GM10248 (cell line): ENCODE measurements at regions not wholly inside any gene's neighbourhood (a gene's known extent, or its start where the extent isn't known, plus 50 kb on each side); places are given as distances from the start of the nearest gene placed in this dataset.

Source experiments
- CTCF ChIA-PET: fragments of 300-600 bp; sonication (Branson Sonifier 250); formaldehyde crosslinking; extraction: SDS; loops from one replicate; lab custom pipeline; 2021; ENCODE audit warnings: antibody characterized with exemption; lab: Yijun Ruan, JAX
- POLR2A ChIA-PET: fragments of 350-650 bp; sonication (Branson Sonifier 250); formaldehyde crosslinking; extraction: SDS; loops from one replicate; lab custom pipeline; 2020; ENCODE audit warnings: antibody characterized with exemption; lab: Yijun Ruan, JAX
- DNase-seq: peaks from one replicate; pipeline ENCODE4 v3.0.0; 2012; ENCODE audit errors: extremely low spot score
- TF ChIP-seq, protein P1 (sequence below): IDR thresholded peaks from 2 replicates; pipeline ENCODE4 v1.5.1; 2012; ENCODE audit warnings: mild to moderate bottlenecking, low read depth; ENCODE audit errors: extremely low read depth, missing control alignments, control extremely low read depth

DNA sequence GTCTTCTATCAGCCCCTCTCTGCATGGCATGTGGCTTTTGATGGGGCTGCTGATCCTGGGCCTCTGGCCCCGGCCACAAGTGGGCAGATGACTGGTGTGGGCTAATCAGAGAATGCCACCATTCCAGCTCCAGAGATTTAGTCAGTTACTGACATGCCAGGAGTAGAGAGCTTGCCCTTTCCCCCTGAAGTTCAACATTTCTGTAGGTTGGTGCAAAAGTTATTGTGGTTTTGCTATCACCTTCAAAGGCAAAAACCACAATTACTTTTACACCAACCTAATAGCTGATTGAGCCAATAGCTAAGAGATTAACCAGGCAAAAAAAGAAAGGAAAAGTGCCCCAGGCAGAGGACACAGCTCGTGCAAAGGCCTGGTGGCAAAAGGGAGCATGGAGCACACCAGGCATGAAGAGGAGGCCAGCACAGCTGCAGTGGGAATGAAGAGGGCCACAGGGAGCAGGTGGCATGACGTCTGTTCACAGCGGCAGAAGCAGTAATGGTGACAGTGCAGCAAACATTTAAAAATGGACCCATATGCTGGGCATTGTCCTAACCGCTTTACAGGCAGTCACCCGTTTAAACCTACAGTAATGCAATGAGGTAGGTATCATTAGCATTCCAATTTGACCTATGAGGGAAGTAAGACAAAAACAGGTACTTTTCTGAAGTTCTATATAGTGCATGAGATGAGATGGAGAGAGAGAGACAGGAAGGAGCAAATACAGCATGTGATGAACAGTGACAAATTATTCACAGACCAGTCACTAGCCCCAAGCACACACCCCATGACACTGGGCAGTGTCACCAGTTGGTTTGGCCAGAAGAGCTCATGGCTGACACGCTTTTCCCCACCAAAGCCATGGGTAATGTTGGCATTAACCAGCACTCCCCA is 373.0 kb upstream of the PROK2 start:
- ChIA-PET CTCF (interaction anchor here (1.3 to 1.9 kb wide), 3 partner anchors 14 to 112 kb away, joined by 4 read pairs; no protein-coding TSS in a partner anchor), POLR2A (no interaction called here)
- no peak for DNase-seq
- TF ChIP-seq, protein P1, sequence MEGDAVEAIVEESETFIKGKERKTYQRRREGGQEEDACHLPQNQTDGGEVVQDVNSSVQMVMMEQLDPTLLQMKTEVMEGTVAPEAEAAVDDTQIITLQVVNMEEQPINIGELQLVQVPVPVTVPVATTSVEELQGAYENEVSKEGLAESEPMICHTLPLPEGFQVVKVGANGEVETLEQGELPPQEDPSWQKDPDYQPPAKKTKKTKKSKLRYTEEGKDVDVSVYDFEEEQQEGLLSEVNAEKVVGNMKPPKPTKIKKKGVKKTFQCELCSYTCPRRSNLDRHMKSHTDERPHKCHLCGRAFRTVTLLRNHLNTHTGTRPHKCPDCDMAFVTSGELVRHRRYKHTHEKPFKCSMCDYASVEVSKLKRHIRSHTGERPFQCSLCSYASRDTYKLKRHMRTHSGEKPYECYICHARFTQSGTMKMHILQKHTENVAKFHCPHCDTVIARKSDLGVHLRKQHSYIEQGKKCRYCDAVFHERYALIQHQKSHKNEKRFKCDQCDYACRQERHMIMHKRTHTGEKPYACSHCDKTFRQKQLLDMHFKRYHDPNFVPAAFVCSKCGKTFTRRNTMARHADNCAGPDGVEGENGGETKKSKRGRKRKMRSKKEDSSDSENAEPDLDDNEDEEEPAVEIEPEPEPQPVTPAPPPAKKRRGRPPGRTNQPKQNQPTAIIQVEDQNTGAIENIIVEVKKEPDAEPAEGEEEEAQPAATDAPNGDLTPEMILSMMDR: no peak

DNA sequence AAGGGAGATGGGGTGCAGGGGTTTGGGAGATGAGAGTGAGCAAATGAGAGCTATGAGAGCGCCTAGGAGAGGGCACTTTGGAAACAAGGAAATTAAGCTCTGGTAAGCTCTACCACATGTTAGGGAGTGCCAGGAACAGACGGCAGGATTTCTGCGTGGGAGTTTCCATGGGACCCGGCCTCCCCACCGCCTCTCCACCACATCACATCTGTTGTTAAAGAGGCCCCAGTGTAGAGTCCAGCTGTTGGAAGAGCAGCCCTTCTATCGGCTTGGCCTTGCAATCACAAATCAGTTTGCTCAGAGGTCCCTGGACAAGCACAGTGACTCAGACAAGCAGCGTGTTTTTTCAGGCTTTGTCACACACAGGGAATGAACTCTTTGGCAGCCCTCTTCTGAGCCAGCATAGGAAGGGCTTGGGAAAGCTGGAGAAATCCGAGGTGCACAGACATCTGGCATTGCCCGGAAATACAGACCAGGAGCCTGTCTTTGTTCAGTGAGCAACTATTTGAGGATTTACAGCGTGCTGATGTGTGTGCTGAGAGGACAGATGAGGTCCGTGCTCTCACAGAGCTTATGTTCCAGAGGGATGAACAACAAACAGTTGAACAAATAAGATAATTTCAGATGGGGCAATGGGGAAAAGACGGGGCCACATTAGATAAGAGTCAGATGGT is 370.6 kb upstream of the PROK2 start:
- POLR2A ChIA-PET: no interaction called here
- CTCF ChIA-PET: interaction anchor here (0.9 to 1.3 kb wide), 3 partner anchors 9 to 14 kb away, joined by 3 to 5 read pairs (median 4); no protein-coding TSS in a partner anchor
- DNase-seq: no peak
- TF ChIP-seq, protein P1: no peak

DNA sequence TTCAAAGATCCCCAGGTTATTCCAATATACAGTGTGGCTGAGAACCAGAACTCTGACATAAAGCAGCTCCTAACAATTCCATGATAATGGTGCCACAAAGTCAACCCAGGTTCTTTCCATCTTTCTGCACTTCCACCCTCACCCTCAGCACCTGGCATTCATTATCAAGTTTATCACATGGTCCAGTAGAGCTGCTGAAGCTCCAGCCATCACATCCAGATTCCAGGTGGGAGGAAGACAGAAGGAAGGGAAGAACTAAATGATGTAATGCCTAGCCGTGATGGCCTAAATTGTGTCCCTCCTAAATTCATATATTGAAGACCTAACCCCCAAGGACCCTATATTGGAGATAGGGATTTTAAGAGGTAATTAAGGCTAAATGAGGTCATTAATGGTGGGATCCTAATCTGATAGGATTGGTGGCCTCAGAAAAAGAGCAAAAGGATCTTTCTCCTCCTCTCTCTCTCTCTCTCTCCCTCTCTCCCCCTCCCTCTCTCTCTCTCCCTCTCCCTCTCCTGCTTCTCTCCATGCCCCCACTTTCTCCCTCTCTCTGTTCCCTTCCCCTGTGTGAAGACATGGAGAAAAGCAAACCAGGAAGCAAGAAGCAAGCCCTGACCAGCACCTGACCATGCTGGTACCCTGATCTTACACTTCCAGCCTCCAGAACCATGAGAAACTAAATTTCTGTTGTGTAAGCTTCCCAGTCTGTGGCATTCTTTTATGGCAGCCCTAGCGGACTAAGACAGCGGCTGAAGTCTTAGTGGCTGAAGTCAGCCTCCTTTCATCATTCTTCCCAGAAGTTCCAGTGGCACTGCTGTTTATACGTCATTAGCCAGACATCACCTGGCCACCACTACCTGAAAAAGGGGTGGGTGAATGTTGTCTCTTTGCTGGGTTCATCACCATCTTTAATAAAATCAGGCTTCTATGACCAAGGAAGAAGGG is 369.7 kb upstream of the PROK2 start:
- no peak for DNase-seq
- CTCF ChIA-PET: interaction anchor here (0.9 to 1.3 kb wide), 3 partner anchors 9 to 15 kb away, joined by 3 to 5 read pairs (median 4); no protein-coding TSS in a partner anchor
- POLR2A ChIA-PET: no interaction called here
- TF ChIP-seq, protein P1: no peak

DNA sequence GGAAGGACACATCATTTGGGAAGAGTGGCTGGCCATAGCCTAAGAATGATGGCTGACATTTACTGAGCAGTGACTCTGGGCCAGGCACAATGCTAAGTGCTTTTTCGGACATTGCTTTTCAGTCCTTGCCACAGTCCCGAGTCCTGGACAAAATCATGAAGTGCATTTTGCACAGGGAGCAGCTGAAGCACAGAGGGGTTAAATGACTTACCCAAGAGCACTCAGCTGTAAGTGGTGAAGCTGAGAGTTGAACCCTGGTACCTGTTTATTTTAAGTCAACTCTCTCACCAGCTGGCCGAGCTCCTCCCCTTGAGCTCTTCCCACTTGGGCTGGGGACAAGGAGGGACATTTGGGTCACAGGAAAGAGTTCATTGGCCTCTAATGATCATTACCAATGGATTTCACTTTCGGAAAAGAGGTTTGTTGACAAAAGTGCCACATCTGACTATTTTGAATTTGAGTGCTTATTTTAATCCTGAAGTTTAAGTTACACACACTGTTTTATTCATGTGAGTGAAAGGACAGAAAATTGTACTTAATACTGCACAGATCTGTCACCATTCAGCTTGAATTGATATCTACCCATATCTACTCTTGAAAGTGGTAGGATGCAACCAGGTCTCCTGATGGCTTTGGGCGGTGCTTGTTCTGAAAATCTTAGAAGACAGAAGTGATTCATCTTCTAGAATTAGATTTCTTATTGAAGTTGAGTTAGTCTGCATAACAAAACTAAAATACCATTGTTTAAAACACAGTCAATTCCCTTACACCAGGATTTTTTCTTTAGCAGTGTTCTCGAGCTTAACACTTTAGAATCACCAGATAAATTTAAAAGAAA is 368.7 kb upstream of the PROK2 start:
- CTCF ChIA-PET: no interaction called here
- POLR2A ChIA-PET: no interaction called here
- TF ChIP-seq, protein P1: no peak
- no peak for DNase-seq

DNA sequence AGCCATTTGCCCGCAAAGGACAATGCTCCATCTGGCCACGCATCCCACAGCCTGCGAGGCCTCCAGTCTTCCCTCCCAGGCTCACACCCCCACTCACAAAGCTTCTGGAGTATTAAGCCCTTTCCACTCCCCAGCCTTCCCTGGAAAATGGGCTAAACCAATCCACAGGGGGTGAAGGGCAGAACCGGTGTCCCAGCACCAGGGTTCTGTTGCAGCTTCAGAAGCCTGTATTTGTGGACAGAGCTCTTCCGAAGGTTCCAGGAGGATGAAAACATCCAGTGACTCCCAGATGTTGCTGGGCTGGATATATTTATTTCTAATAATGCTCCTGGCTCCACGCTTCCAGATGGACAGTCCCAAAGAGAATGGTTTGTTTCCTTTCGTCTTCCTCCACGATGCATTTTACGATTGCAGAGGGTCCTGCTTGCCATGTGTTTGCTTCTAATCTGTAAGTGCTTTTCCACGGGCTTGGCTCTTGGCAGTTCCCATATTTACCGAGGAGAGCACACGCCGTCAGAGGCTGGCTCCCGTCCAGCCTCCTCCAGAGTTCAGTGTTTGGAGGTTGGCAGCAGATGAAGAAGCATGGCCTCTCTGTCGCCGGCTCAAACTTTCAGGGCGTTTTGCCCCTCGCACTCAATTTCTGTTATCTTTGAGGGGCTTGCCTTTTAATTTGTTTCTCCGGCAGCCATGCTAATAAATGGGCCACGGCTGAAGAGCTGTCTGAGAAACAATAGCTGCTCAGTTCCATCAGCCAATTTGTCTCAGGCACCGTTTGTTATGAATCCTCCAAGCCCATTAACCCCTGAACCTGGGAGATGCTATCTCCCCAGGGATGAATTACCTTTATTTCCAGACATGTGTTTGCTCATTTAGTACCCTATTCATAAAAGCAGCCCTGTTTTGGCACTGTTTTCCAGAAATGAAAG is 367.9 kb upstream of the PROK2 start:
- TF ChIP-seq, protein P1: no peak
- no peak for DNase-seq
- CTCF ChIA-PET: no interaction called here
- POLR2A ChIA-PET: no interaction called here
